ENCODE measurements at regions not wholly inside any gene's neighbourhood (a gene's known extent, or its start where the extent isn't known, plus 50 kb on each side); places are given as distances from the start of the nearest gene placed in this dataset.
A peak's percentile ranks its signal among the peaks of the same experiment; 100 is the strongest.
"Not testable (repeated sequence)": the region's sequence is repeated elsewhere in the genome, so short reads cannot be mapped to it uniquely, and the experiment has no call there.

DNA sequence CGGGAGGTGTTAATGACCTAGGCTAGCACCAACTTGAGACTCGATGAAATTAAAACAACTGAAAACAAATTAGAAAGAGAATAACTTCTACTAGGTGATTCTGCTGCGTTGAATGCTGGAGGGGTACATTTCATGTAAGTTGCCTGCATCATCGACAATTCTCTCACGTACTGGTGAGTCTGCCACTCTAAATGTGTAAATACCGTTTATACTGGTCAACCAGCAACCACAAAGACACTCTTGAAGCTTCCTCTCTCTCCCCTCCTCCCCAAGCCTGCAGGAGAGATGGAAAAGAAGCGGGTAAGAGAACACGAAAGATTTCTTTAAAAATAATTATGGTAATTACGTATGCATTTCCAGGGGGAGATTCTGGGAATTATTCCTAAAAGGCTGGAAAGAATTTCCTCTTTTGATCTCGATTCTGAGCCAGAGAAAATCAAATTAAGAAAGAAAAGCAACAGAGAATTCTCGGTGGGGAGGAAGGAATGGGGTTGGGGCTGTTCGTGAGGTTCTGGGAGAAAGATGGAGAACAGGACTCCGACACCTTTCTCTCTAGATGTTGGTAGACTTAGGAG is 68.6 kb upstream of the MRTFB start:
- DNase-seq (ENCODE audit: low spot score): no peak

DNA sequence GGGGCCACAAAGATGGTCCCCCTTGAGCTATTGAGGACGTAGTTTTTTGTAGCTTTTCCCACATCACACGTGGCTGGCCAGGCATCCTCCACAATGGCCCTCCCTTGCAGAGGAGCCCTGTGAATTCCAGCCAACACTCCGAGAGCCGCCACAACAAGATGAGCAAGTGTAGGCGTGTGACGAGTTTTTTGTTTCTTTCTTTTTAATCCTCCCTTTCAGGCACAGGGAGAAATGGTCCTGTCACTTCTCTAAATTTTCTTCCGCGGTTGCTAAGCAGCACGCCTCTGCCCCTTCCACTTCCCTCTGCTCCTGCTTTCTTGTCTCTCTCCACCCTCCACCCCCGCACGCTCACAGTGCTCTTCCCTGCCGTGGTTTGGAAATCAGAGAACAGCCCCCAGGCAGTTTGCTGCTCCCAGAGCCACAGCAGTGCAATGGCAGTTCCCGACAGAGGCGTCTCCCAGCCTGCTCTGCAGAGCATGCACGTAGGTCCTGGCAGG is 68.0 kb upstream of the MRTFB start:
- DNase-seq (ENCODE audit: low spot score): peak; percentile 73

DNA sequence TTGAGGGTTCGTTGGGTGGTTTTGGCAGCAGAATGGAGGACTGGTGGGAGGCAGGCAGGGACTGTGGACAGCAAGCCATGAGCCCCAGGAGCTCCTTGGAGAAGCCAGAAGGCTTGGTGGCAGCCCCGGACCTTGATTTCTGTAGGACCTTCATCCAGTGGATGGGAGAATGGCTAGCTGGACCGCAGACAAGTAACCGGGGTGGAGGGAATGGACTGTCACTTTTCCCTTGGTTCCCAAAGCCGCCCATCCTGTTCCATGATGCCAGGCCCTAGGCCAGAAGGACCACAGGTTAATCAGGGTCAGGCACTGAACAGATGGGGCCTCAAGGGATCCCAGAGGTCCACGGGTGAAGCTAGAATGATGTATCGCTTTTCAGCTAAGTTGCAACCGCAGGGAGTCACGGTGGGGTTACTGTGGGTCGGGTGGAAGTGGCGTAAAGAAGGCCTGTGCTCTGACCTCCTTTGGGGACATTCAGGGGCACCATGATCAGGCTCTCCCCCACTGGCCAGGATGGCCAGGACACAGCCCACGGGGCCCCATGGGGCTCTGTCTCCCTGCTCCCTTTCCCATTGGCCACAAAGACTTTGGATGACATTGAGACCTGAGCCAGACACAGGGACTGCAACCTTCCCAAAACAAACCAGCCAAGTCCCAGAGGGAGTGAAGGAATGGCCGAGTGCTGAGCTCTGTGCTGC is 66.9 kb upstream of the MRTFB start:
- DNase-seq (ENCODE audit: low spot score): no peak

DNA sequence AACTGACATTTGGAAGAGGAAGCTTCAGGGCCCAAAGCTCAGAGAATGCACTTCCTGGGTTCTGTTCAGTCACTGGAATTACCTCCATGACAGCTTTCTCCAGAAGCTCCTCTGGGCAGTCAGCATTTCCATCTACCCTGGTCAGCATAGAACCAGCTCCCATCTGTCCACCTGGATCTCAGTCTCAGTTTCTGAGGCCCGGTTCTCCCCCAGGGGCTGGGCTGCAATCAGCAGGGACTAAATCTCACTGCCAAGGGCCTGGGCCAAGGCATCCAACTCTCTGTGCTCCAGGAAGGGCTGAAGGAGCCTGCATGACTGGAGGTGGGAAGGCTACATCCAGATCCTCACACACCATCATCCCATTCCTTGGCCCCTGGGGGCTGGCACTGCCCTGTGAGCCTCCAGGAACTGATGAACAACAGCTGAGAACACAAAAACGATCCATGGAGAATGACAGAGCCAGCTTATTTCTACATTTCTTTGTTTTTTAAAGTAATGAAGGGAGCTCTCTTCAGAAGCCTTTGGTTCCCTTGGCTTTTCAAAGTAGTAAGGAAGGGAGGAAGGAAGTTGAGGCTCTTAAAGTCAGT is 66.3 kb upstream of the MRTFB start:
- no peak for DNase-seq (ENCODE audit: low spot score)

DNA sequence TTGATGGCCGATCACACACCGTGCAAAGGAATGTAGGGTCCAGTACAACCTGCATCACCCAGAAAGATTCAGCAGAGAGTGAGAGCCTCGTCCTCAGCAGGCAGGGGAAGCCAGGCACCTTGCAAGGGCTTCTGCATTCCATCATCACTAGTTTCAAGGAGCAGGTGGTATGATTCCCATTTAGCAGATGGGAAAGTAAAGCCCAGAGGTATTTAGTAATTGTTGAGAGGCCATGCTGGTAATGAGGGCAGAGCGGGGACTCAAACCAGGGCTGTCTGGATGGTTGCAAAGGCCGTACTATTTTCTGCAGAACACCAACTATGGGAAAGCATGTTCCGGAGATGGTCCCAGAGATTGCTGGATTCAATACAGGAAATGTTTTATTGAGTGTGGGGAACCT is 65.8 kb upstream of the MRTFB start:
- no peak for DNase-seq (ENCODE audit: low spot score)

DNA sequence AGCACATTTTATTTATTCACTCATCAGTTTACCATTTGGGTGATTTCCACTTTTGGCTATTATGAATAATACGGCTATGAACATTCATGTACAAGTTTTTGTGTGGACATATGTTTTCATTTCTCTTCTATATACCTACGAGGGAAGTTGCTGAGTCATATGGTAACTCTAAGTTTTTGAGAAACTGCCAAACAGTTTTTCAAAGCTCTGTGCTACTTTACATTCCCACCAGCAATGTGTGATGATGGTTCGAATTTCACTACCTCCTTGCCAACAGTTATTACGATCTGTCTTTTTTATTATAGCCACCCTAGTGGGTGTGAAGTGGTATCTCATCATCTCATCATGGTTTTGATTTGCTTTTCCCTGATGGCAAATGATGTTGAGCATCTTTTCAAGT is 63.7 kb upstream of the MRTFB start:
- DNase-seq (ENCODE audit: low spot score): no peak

DNA sequence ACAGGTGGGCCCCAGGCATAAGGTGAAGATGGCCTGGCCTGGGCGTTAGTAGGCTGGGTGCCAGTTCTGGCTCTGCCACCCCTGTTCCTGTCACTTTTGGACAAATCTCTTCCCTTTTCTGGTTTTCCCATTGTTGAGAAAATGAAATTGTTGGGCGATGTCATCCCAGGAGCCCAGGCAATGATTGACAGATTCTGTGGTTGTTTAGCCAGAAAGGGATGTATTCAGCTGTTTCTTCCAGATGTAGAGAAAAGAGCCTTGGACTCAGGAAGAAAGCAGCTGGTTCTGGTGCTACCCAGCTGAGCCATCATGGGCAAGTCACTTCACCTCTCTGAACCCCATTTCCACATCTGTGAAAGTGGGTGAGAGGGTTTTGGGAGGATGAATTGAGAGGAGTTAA is 60.1 kb upstream of the MRTFB start:
- no peak for DNase-seq (ENCODE audit: low spot score)

DNA sequence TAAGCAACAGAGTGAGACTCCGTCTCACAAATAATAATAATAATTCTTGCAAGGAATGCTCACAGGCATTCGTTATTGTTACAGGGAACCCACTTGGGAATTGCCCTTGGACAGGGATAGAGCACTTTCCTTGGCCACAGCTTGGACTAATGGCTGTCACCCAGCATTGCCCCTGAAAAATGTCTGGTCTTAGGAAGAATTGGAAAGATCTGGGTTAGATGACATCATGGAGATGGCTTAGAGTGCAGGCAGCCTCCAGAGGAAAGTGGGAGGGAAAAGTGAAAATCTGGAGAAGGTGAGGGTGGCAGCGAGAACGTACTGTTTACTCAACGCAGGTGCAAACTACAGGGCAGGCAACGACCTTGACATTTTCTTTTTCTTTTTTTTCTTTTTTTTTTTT is 59.3 kb upstream of the MRTFB start:
- no peak for DNase-seq (ENCODE audit: low spot score)

DNA sequence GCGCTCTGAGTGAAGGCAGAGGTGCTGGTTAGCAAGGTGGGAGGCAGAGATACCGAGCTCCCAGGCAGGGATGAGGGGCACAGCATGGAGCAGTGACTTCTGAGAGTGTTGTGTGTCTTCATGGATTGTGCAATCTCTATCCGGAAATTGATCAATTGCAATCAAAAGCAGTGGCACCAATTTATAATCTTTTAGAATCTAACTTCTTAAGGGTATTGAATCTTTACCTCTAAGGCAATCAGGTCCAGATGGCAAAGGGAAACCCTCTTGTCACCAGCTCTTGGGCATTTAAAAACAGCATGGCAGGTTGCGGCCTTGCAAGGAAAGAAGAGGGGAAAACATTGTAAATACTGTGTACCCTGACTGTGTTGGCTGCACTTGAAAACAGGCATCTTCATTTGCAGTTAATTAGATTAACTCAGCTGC is 58.0 kb upstream of the MRTFB start:
- DNase-seq (ENCODE audit: low spot score): no peak

DNA sequence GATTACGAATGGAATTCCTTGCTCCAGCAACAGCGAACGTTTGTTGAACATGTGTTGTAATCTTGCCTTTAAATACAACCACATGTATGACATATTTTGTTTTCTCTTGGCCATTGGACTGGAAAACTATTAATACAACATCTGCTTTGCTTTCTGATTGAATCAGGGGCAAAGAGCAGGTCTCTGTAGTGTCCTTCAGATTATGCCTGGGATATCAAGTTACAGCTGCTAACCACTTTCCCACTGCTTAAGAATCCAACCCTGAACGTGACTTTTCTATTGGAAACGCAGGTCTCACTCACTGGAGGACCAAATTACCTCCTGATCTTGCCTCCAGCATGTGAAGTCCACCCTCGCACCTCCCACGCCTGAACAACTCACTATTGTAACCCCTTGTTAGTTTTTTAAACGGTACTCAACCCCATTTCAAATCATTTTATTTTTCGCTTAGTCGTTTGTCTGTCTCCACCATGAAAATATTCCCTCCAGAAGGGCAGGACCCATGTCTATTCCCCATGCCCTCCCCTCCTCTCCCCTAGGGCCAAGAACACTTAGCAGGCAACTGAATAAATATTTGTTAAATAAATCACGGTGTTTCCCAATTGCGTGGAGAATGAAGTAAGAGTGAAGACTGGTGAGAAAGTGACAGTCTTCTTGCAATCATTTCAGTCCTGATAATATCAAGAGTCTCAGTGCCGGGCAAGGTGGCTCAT is 57.4 kb upstream of the MRTFB start:
- peak; percentile 53 for DNase-seq (ENCODE audit: low spot score)

DNA sequence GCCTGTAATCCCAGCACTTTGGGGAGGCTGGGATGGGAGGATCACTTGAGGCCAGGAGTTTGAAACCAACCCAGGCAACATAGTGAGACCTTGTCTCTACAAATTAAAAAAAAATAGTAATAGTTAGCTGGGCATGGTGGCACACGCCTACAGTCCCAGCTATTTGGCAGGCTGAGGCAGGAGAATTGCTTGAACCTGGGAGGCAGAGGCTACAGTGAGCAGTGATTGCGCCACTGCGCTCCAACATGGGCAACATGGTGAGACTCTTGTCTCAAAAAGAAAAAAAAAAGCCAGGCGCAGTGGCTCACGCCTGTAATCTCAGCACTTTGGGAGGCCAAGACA is 56.9 kb upstream of the MRTFB start:
- DNase-seq (ENCODE audit: low spot score): no peak

DNA sequence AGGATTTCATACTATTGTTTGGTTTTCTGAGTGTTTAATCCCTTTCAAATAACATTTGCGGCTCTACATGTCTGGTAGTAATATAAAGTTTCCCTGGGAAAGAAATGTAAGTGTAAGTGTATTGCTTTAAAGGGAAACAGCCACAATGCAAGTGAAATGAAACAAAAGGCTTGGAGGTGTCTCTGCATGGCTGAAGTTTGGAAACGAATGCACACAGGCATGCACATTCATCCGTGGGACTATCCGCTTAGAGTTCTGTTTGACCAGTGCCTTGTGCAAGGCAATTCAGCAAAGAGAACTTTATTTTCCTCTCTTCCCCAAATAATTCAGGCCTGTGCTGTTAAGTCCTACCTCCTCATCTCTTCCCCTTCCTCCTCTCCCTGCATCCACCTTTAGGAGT is 56.1 kb upstream of the MRTFB start:
- DNase-seq (ENCODE audit: low spot score): no peak

DNA sequence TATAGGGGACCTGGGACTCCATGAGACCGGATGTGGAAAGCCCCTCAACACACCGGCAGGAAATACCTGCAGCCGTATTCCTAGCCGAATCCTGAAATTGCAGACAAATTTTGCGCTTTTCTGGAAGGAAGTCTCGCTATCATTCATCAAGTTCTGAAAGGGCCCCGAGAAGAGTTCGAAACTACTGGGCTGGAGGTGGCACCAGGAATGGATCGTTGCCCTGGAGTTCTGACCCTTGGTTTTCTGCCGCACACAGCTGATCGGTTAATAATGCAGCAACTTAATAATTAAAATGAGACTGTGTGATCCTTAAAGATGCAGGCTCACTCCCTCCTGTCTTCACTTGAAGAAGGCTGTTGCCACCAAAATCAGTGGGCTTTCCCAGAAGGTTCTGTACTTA is 55.7 kb upstream of the MRTFB start:
- no peak for DNase-seq (ENCODE audit: low spot score)

DNA sequence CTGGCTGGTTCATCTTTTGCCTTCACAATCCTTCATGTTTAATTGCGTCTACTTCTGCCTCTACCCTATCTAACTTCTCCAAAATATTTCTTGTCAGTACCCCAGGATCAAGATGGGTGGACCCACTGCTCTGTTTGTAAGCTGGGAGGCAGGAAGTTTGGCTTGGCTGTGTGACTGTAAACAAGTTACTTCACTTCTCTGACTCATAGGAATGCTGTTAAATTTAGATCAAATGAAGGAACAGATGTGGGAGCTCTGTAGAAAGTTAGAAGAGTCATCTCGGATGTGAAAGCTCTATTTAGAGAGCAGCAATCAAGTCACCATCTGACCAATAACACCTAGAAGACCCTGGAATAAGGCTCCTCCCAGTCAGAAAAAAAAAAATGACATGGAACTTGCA is 55.2 kb upstream of the MRTFB start:
- no peak for DNase-seq (ENCODE audit: low spot score)

DNA sequence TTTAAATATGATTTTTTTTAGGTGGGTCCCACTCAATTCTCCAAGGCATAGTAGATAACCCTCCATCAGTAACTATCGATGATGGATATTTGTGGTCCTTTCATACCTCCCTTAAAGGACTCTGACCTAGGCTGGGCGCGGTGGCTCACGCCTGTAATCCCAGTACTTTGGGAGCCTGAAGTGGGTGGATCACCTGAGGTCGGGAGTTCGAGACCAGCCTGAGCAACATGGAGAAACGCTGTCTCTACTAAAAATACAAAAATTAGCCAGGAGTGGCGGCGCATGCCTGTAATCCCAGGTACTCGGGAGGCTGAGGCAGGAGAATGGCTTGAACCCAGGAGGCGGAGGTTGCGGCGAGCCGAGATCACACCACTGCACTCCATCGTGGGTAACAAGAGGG is 54.8 kb upstream of the MRTFB start:
- not testable (repeated sequence) for DNase-seq (ENCODE audit: low spot score)

DNA sequence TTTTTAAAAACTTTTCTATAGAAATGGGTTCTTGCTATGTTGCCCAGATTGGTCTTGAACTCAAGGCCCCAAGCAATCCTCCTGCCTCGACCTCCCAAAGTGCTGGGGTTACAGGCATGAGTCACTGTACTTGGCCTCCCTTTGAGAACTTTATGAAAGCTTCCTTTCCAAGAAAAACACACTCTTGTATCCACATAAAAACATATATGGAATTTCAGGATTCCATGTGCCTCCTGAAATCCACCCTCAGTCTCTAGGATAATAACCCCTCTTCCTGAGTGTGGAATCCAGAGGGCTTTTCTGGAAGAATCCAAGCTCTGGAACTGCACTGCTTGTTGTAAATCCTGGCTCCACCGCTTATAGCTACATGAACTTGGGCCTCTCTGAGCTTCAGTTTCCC is 53.2 kb upstream of the MRTFB start:
- DNase-seq (ENCODE audit: low spot score): no peak

DNA sequence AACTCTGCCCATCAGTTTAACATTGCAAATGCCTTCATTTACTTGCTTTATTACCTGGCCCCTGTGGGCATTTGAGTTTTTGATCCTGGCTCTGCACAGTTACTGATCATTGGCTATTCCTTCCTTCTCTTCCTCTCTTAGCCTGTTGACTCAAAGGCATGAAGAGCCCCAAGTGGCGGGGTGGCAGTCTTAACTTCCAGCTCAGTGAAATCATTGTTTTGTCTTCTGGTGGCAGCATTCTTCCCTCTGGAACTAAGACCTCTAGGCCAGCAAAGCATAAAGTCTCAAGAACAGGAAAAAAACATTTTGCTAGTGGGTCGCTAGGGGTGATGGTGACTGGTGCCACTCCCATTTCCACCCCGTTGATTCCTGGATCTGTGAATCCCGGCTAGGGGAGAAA is 52.3 kb upstream of the MRTFB start:
- DNase-seq (ENCODE audit: low spot score): no peak

DNA sequence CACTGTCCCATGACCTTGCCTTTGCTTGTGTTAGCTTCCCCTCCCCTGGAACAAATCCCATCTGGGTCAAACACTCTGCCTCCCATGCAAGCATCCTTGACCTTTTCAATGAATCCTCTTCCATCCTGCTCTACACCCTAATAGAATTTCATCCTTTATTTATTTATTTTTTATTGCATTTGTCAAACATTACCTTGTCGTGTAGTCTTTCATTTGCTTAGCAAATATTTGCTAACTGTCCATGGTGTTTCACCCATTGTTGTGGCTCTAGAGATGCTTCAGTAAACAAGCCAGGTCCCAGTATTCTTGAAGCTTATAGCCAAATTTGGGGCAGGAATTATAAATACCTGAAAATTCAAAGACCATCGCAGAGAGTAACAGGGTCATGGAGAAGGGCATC is 51.0 kb upstream of the MRTFB start:
- DNase-seq (ENCODE audit: low spot score): no peak
